Naive thymus-derived CD4-positive, alpha-beta T cell (primary cell): ENCODE measurements at regions not wholly inside any gene's neighbourhood (a gene's known extent, or its start where the extent isn't known, plus 50 kb on each side); places are given as distances from the start of the nearest gene placed in this dataset.

Experiments used
- ATAC-seq: fragments of 150-1000 bp; cut with Tn5 transposase; 2 replicates; pipeline ENCODE4 v1.10.0; 2021; ENCODE audit warnings: mild to moderate bottlenecking, moderate library complexity
- CTCF ChIA-PET: fragments of 350-600 bp; sonication (Branson Sonifier 250); formaldehyde crosslinking; loops from one replicate; lab custom pipeline; 2021; ENCODE audit warnings: antibody characterized with exemption; lab: Charles Lee
- POLR2A ChIA-PET: fragments of 350-600 bp; sonication (Branson Sonifier 250); formaldehyde crosslinking; loops from one replicate; lab custom pipeline; 2021; ENCODE audit warnings: antibody characterized with exemption, inconsistent platforms; lab: Charles Lee
- DNase-seq, 9 donors: peaks; one replicate each; pipeline versions ENCODE4 v3.0.0 to v3.0.0-alpha.2; 2020 to 2022; ENCODE audit warnings: mixed read lengths in 1 of 9
- H3K27ac ChIP-seq: one replicate; pipeline ENCODE4 v1.7.0; 2013; ENCODE audit warnings: mild to moderate bottlenecking, low read depth, low read length, moderate library complexity
- H3K27me3 ChIP-seq, 2 donors: one replicate each; pipeline ENCODE4 v1.7.0; 2013; ENCODE audit warnings: low read length in 2 of 2, mild to moderate bottlenecking in 2 of 2, moderate library complexity in 2 of 2; ENCODE audit not compliant: control insufficient read depth in 2 of 2, insufficient read depth in 2 of 2
- H3K36me3 ChIP-seq, 3 experiments: 1 replicate in 2 of 3; 2 replicates in 1 of 3; pipeline ENCODE4 v1.7.0; 2013; ENCODE audit warnings: low read length in 3 of 3, mild to moderate bottlenecking in 3 of 3, moderate library complexity in 1 of 3; ENCODE audit not compliant: insufficient read depth in 3 of 3, control insufficient read depth in 2 of 3
- H3K4me1 ChIP-seq, 2 donors: one replicate each; pipeline ENCODE4 v1.7.0; 2013; ENCODE audit warnings: low read length in 2 of 2, mild to moderate bottlenecking in 2 of 2, moderate library complexity in 1 of 2; ENCODE audit not compliant: control insufficient read depth in 2 of 2, insufficient read depth in 2 of 2
- H3K4me3 ChIP-seq: 2 replicates; pipeline ENCODE4 v1.7.0; 2013; ENCODE audit warnings: mild to moderate bottlenecking, low read length
- H3K9me3 ChIP-seq, 3 experiments: 1 replicate in 2 of 3; 2 replicates in 1 of 3; pipeline ENCODE4 v1.7.0; 2013; ENCODE audit warnings: low read length in 3 of 3; ENCODE audit not compliant: control insufficient read depth in 2 of 3
- H3K27ac Mint-ChIP-seq, 9 donors: one replicate each; pipeline ENCODE4 v1.8.0; 2020 to 2022; ENCODE audit warnings: mixed read lengths in 9 of 9, mild to moderate bottlenecking in 8 of 9, moderate library complexity in 5 of 9, inconsistent platforms in 2 of 9
- H3K27me3 Mint-ChIP-seq, 5 donors: one replicate each; pipeline ENCODE4 v1.8.0; 2021 to 2022; ENCODE audit warnings: mixed read lengths in 5 of 5, mild to moderate bottlenecking in 1 of 5
- H3K36me3 Mint-ChIP-seq, 5 donors: one replicate each; pipeline ENCODE4 v1.8.0; 2020 to 2022; ENCODE audit warnings: mixed read lengths in 5 of 5, mild to moderate bottlenecking in 3 of 5, inconsistent platforms in 1 of 5
- H3K4me1 Mint-ChIP-seq, 7 donors: one replicate each; pipeline ENCODE4 v1.8.0; 2020 to 2022; ENCODE audit warnings: mixed read lengths in 7 of 7, mild to moderate bottlenecking in 3 of 7, inconsistent platforms in 1 of 7
- H3K4me3 Mint-ChIP-seq, 10 donors: one replicate each; pipeline ENCODE4 v1.8.0; 2020 to 2022; ENCODE audit warnings: mild to moderate bottlenecking in 10 of 10, mixed read lengths in 10 of 10, moderate library complexity in 6 of 10, inconsistent platforms in 2 of 10
- H3K9me3 Mint-ChIP-seq, 11 donors: one replicate each; pipeline ENCODE4 v1.8.0; 2020 to 2022; ENCODE audit warnings: mixed read lengths in 11 of 11, mild to moderate bottlenecking in 4 of 11, inconsistent platforms in 1 of 11, moderate library complexity in 1 of 11
- intact Hi-C, 2 donors: fragments of 100-400 bp; cut with micrococcal nuclease; formaldehyde crosslinking; loops; one replicate each; pipeline ENCODE4 v1.15.1; 2023

DNA sequence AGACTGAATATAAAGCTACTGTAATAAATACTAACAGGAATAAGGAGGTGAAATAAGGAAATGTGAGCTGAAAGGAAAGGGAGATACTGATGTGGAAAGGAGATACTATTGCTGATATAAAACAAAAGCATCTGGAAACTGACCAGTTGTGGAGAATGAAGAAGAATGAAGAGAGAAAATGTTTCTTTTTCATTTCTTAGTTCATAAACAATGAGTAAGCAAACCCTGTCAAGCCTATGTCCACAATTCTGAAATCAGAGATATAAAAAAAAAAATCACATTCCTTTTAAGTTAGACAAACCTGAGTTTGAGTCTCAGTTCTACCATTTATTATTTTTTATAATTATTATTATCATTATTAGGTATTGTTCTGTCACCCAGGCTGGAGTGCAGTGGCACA lies 121.6 kb upstream of the GJE1 start:
- no peak overlapping the region for H3K4me3 ChIP-seq
- H3K4me3 Mint-ChIP-seq: no peak overlapping the region
- H3K27ac ChIP-seq: no peak overlapping the region
- H3K36me3 ChIP-seq: no peaks in the 10 kb centered on the region
- no peaks in the 10 kb centered on the region for H3K9me3 ChIP-seq
- DNase-seq (no peak), ATAC-seq (no peak)
- no peak overlapping the region for H3K27ac Mint-ChIP-seq
- intact Hi-C loops: no loop called here
- H3K9me3 Mint-ChIP-seq: peaks cover 0 to 2% (median 0%) of the 10 kb centered on the region in 11 donors
- ChIA-PET POLR2A (no interaction called here), CTCF (no interaction called here)
- peaks cover 6 to 22% (median 13%) of the 10 kb centered on the region in 5 donors for H3K27me3 Mint-ChIP-seq
- H3K36me3 Mint-ChIP-seq: no peaks in the 10 kb centered on the region
- no peaks in the 10 kb centered on the region for H3K27me3 ChIP-seq
- no peaks in the 10 kb centered on the region for H3K4me1 ChIP-seq
- peaks cover 0 to 4% (median 0%) of the 10 kb centered on the region in 7 donors for H3K4me1 Mint-ChIP-seq

- H3K9me3 ChIP-seq: no peaks in the 10 kb centered on the region
- CTCF ChIA-PET: no interaction called here
- no peaks in the 10 kb centered on the region for H3K4me1 ChIP-seq
- Mint-ChIP-seq H3K4me1 (peaks cover 0 to under 1% (median 0%) of the 10 kb centered on the region in 7 donors), H3K4me3 (no peak overlapping the region), H3K27ac (no peak overlapping the region), H3K27me3 (peaks cover 4 to 29% (median 6%) of the 10 kb centered on the region in 5 donors), H3K9me3 (peaks cover 0 to 2% (median 0%) of the 10 kb centered on the region in 11 donors), H3K36me3 (no peaks in the 10 kb centered on the region)
- intact Hi-C loops: no loop called here
- no peak overlapping the region for H3K4me3 ChIP-seq
- POLR2A ChIA-PET: no interaction called here
- no peak for ATAC-seq
- no peaks in the 10 kb centered on the region for H3K27me3 ChIP-seq
- no peak overlapping the region for H3K27ac ChIP-seq
- DNase-seq: no peak
- no peaks in the 10 kb centered on the region for H3K36me3 ChIP-seq
Observed at GRCh38 chr6:142009647-142010046, 123.1 kb upstream of the GJE1 start.

DNA sequence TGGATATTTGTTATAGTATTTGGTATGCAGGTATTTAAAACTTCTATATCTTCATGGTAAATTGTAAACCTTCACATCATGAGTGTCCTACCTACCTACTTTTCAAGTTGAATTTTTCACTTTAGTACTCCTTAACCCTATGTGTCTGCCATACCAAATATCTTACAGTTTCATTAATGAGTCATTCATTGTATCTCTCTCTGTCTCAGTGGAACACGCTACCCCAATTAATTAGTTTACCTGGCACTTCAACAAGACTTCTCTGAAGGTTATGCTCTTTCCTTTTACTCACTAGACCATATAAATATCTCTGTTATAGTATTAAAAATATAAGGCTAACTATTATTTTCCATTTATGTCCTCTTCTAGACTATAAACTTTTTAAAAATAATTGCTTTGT lies 123.9 kb upstream of the GJE1 start:
- POLR2A ChIA-PET: no interaction called here
- H3K36me3 ChIP-seq: no peaks in the 10 kb centered on the region
- no peaks in the 10 kb centered on the region for H3K27me3 ChIP-seq
- Mint-ChIP-seq H3K4me1 (no peaks in the 10 kb centered on the region), H3K4me3 (no peak overlapping the region), H3K27ac (no peak overlapping the region), H3K9me3 (peaks cover 0 to 2% (median 0%) of the 10 kb centered on the region in 11 donors), H3K27me3 (peaks cover 0 to 25% (median 3%) of the 10 kb centered on the region in 5 donors), H3K36me3 (no peaks in the 10 kb centered on the region)
- H3K9me3 ChIP-seq: no peaks in the 10 kb centered on the region
- no peak overlapping the region for H3K27ac ChIP-seq
- CTCF ChIA-PET: no interaction called here
- H3K4me3 ChIP-seq: no peak overlapping the region
- intact Hi-C loops: no loop called here
- no peaks in the 10 kb centered on the region for H3K4me1 ChIP-seq
- DNase-seq (no peak), ATAC-seq (no peak)

DNA sequence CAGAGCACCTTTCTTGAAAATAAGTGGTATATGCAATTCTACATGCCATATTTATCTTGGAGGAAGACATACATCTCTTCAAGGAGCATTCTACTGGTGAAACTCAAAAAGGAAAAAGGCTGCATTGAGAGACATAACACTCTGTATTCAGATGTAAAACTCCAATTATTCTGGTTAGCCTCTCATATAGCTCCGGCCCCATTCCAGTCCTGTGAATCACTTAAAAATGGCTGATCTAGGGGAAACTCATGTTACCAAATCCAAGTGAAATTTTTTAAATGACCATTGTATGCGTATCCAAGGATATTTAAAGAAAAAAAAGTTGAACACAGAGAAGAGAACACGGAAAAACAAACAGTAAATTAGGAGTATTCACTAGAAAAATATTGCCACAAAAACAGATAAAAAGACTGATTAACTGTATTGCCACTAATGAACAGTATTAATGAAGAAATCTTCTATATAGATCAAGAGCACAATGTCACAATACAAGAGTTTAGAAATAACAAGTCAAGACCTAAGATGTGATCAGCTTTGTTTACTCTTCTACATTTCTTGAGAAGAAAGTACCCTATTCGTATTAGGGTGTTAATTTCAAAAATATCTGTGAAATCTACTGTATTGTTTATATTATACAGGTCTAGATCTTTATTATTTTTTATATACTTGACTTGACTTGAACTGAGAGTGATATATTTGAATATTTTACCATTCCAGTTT lies 124.5 kb upstream of the GJE1 start:
- POLR2A ChIA-PET: no interaction called here
- no peaks in the 10 kb centered on the region for H3K4me1 Mint-ChIP-seq

GRCh38 chr6:142005021-142005420 lies 127.7 kb upstream of the GJE1 start:
- no peak overlapping the region for H3K4me3 Mint-ChIP-seq
- POLR2A ChIA-PET: no interaction called here
- no peak for ATAC-seq

More for the DNA sequence above, 124.5 kb upstream of the GJE1 start:
- Mint-ChIP-seq H3K4me3 (no peak overlapping the region), H3K27ac (no peak overlapping the region), H3K27me3 (peaks cover 0 to 25% (median 3%) of the 10 kb centered on the region in 5 donors), H3K9me3 (peaks cover 0 to 2% (median 0%) of the 10 kb centered on the region in 11 donors), H3K36me3 (no peaks in the 10 kb centered on the region)
- no peak overlapping the region for H3K4me3 ChIP-seq
- no peaks in the 10 kb centered on the region for H3K36me3 ChIP-seq
- no peaks in the 10 kb centered on the region for H3K9me3 ChIP-seq
- DNase-seq: no peak
- intact Hi-C loops: no loop called here
- no peaks in the 10 kb centered on the region for H3K27me3 ChIP-seq
- CTCF ChIA-PET: no interaction called here
- no peak overlapping the region for H3K27ac ChIP-seq
- no peaks in the 10 kb centered on the region for H3K4me1 ChIP-seq
- ATAC-seq: no peak

DNA sequence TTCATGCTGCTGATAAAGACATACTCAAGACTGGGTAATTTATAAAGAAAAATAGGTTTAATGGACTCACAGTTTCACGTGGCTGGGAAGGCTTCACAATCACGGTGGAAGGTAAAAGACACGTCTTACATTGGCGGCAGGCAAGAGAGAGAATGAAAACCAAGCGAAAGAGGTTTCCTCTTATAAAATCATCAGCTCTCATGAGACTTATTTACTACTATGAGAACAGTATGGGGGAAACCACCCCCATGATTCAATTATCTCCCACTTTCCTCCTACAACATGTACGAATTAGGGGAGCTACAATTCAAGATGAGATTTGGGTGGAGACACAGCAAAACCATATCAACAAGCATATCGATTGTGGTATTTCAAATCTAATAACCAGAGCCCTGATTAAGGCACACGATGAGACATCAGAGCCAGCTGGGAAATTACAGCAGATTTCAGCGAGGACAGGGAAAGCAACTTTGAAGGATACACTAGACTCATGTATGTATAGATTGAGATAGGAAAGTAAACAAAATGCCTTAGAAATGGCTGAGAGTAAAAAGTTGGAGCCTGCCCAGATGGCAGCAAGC lies 129.8 kb upstream of the GJE1 start:
- intact Hi-C loops: no loop called here
- ATAC-seq (no peak), DNase-seq (no peak)
- Histone ChIP-seq H3K27ac (no peak overlapping the region), H3K27me3 (no peaks in the 10 kb centered on the region), H3K36me3 (no peaks in the 10 kb centered on the region), H3K4me3 (no peak overlapping the region), H3K4me1 (no peaks in the 10 kb centered on the region), H3K9me3 (no peaks in the 10 kb centered on the region)
- ChIA-PET CTCF (no interaction called here), POLR2A (no interaction called here)
- Mint-ChIP-seq H3K4me3 (no peak overlapping the region), H3K36me3 (no peaks in the 10 kb centered on the region), H3K9me3 (peaks cover 0 to 24% (median 7%) of the 10 kb centered on the region in 11 donors), H3K4me1 (no peaks in the 10 kb centered on the region), H3K27ac (no peak overlapping the region), H3K27me3 (peaks cover 0 to 23% (median 0%) of the 10 kb centered on the region in 5 donors)

More at GRCh38 chr6:142005021-142005420, 127.7 kb upstream of the GJE1 start:
- intact Hi-C loops: no loop called here
- Histone ChIP-seq H3K4me3 (no peak overlapping the region), H3K4me1 (no peaks in the 10 kb centered on the region), H3K36me3 (no peaks in the 10 kb centered on the region), H3K9me3 (no peaks in the 10 kb centered on the region), H3K27me3 (no peaks in the 10 kb centered on the region), H3K27ac (no peak overlapping the region)
- CTCF ChIA-PET: interaction anchor here (1.1 kb wide), 1 partner anchor 39 kb away, joined by 3 read pairs; no protein-coding TSS in a partner anchor
- H3K27ac Mint-ChIP-seq: no peak overlapping the region
- DNase-seq: no peak
- H3K4me1 Mint-ChIP-seq: no peaks in the 10 kb centered on the region
- H3K27me3 Mint-ChIP-seq: peaks cover 0 to 29% (median 0%) of the 10 kb centered on the region in 5 donors
- no peaks in the 10 kb centered on the region for H3K36me3 Mint-ChIP-seq
- H3K9me3 Mint-ChIP-seq: peaks cover 0 to 5% (median 0%) of the 10 kb centered on the region in 11 donors
